Omental fat pad (tissue), 3 donors: ENCODE measurements at regions not wholly inside any gene's neighbourhood (a gene's known extent, or its start where the extent isn't known, plus 50 kb on each side); places are given as distances from the start of the nearest gene placed in this dataset.

Experiments used
- ATAC-seq: fragments of 150-250 bp; one replicate; pipeline ENCODE4 v1.9.1; 2016; ENCODE audit warnings: mild to moderate bottlenecking, moderate library complexity; ENCODE audit not compliant: low FRiP score
- DNase-seq: peaks from one replicate; pipeline ENCODE4 v3.0.0-alpha.2; 2019; ENCODE audit warnings: low spot score
- CTCF ChIP-seq, 3 donors: fragments of 450-650 bp; IDR thresholded peaks; one replicate each; pipeline ENCODE4 v1.5.1; 2016 to 2017; ENCODE audit warnings: antibody characterized with exemption in 3 of 3, mild to moderate bottlenecking in 3 of 3, moderate library complexity in 2 of 3

GRCh38 chr10:50990568-50991455 is 83.5 kb upstream of the PRKG1 start:
- DNase-seq: no peak
- TF ChIP-seq CTCF (IDR thresholded peaks at IDR 0.05): no peak
- ATAC-seq: peak; percentile 52

GRCh38 chr10:50991456-50992355 is 82.6 kb upstream of the PRKG1 start:
- TF ChIP-seq CTCF (IDR thresholded peaks at IDR 0.05): no peak
- ATAC-seq (peak; percentile 33), DNase-seq (no peak)

GRCh38 chr10:50992356-50992901 is 81.9 kb upstream of the PRKG1 start:
- ATAC-seq (no peak), DNase-seq (no peak)
- no peak for TF ChIP-seq CTCF (IDR thresholded peaks at IDR 0.05)

- ATAC-seq (no peak), DNase-seq (no peak)
- no peak for TF ChIP-seq CTCF (IDR thresholded peaks at IDR 0.05)
Observed at GRCh38 chr10:50992972-50993766, 81.1 kb upstream of the PRKG1 start.

GRCh38 chr10:50993771-50994251 is 80.5 kb upstream of the PRKG1 start:
- ATAC-seq: peak; percentile 39
- no peak for DNase-seq
- TF ChIP-seq CTCF (IDR thresholded peaks at IDR 0.05): no peak

GRCh38 chr10:50997461-50997860 is 76.8 kb upstream of the PRKG1 start:
- ATAC-seq (no peak), DNase-seq (no peak)
- no peak for TF ChIP-seq CTCF (IDR thresholded peaks at IDR 0.05)
